Activated CD4-positive, alpha-beta memory T cell treated with anti-CD3 and anti-CD28 coated beads for 36 hours (primary cell): ENCODE measurements at regions not wholly inside any gene's neighbourhood (a gene's known extent, or its start where the extent isn't known, plus 50 kb on each side); places are given as distances from the start of the nearest gene placed in this dataset.
A peak's percentile ranks its signal among the peaks of the same experiment; 100 is the strongest.

Experiments used
- CTCF ChIA-PET: fragments of 350-600 bp; sonication (Branson Sonifier 250); formaldehyde crosslinking; loops from one replicate; lab custom pipeline; 2021; ENCODE audit warnings: antibody characterized with exemption, inconsistent platforms; lab: Charles Lee
- POLR2A ChIA-PET: fragments of 350-600 bp; sonication (Branson Sonifier 250); formaldehyde crosslinking; loops from one replicate; lab custom pipeline; 2021; ENCODE audit warnings: antibody characterized with exemption; lab: Charles Lee
- DNase-seq: peaks from one replicate; pipeline ENCODE4 v3.0.0-alpha.2; 2020
- H3K27ac Mint-ChIP-seq: one replicate; pipeline ENCODE4 v1.8.0; 2021; ENCODE audit warnings: mixed read lengths
- H3K27me3 Mint-ChIP-seq: one replicate; pipeline ENCODE4 v1.8.0; 2021; ENCODE audit warnings: mixed read lengths
- H3K36me3 Mint-ChIP-seq: one replicate; pipeline ENCODE4 v1.8.0; 2021; ENCODE audit warnings: mixed read lengths
- H3K4me1 Mint-ChIP-seq: one replicate; pipeline ENCODE4 v1.8.0; 2021; ENCODE audit warnings: low read depth, mixed read lengths
- H3K4me3 Mint-ChIP-seq: one replicate; pipeline ENCODE4 v1.8.0; 2021; ENCODE audit warnings: mild to moderate bottlenecking, mixed read lengths
- H3K9me3 Mint-ChIP-seq: one replicate; pipeline ENCODE4 v1.8.0; 2021; ENCODE audit warnings: mixed read lengths
- intact Hi-C: fragments of 100-400 bp; cut with micrococcal nuclease; formaldehyde crosslinking; loops from one replicate; pipeline ENCODE4 v1.15.1; 2023

DNA sequence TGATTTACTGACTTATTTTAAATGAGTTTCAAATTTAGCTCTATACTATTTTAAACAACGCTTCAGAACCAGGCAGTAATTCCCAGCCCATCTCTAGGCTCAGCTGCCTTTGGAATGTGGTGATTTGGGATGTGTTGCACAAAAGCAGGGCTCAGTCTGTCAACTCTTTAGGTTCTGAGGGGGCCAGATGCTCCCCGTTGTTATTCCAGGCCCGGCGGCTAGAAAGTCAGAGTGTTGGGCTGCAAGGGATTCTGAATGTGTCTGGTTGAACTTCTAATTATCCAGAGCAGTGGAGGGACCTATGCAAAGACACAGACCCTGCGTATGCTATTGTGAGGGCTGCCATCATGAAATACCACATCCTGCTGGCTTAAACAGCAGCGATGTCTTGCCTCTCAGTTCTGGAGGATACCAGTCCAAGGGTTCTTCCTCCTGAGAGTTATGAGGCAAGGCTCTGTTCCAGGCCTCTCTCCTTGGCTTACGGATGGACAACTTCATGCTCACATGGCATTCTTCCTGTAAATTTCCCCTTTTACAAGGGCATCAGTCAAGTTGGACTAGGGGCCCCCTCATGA is 123.2 kb upstream of the TRIM2 start:
- DNase-seq, result no peak
- no peaks in the 10 kb centered on the region for H3K27me3 Mint-ChIP-seq
- H3K4me1 Mint-ChIP-seq, result peaks cover 40% of the 10 kb centered on the region
- no peaks in the 10 kb centered on the region for H3K9me3 Mint-ChIP-seq
- H3K27ac Mint-ChIP-seq, result no peak overlapping the region
- intact Hi-C loops, result loop anchor here (10.0 kb wide), 1 partner anchor 306 kb away; the partner anchor contains the start of genes ARFIP1 and TIGD4
- POLR2A ChIA-PET, result interaction anchor here (0.9 kb wide), 1 partner anchor 32 kb away, joined by 3 read pairs; no protein-coding TSS in a partner anchor
- no peak overlapping the region for H3K4me3 Mint-ChIP-seq
- CTCF ChIA-PET, result interaction anchor here (1.2 to 8.9 kb wide), 3 partner anchors 16 to 670 kb away, joined by 3 to 500 read pairs (median 69); no protein-coding TSS in a partner anchor
- no peaks in the 10 kb centered on the region for H3K36me3 Mint-ChIP-seq

DNA sequence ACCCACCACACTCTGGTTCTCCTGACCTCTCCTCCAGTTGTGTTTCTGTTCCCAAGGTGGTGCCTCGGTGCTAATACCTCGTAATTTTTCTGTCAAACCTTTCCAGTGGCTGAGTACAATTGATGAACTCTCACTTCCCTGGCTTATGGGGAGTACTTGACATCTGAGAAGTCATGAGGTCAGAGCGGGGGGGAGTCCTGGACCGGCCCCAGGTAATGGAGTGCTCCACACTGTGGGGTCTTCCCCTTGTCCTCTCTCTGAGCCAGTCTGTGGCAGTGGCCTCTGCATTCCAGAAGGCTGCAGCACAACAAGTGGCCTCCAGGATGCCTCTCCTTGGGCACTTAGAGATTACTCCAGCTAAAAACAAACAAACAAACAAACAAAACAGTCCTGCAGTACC is 122.5 kb upstream of the TRIM2 start:
- H3K27ac Mint-ChIP-seq, result no peak overlapping the region
- intact Hi-C loops, result loop anchor here (2.0 to 10.0 kb wide), 2 partner anchors 237 to 307 kb away; partner anchors contain the start of genes ARFIP1 and TIGD4
- no peaks in the 10 kb centered on the region for H3K36me3 Mint-ChIP-seq
- H3K4me3 Mint-ChIP-seq, result no peak overlapping the region
- POLR2A ChIA-PET, result interaction anchor here (0.9 kb wide), 1 partner anchor 32 kb away, joined by 3 read pairs; no protein-coding TSS in a partner anchor
- no peak for DNase-seq
- H3K9me3 Mint-ChIP-seq, result no peaks in the 10 kb centered on the region
- peaks cover 40% of the 10 kb centered on the region for H3K4me1 Mint-ChIP-seq
- H3K27me3 Mint-ChIP-seq, result no peaks in the 10 kb centered on the region
- CTCF ChIA-PET, result interaction anchor here (0.8 to 8.9 kb wide), 6 partner anchors 11 to 669 kb away, joined by 3 to 500 read pairs (median 37); no protein-coding TSS in a partner anchor

DNA sequence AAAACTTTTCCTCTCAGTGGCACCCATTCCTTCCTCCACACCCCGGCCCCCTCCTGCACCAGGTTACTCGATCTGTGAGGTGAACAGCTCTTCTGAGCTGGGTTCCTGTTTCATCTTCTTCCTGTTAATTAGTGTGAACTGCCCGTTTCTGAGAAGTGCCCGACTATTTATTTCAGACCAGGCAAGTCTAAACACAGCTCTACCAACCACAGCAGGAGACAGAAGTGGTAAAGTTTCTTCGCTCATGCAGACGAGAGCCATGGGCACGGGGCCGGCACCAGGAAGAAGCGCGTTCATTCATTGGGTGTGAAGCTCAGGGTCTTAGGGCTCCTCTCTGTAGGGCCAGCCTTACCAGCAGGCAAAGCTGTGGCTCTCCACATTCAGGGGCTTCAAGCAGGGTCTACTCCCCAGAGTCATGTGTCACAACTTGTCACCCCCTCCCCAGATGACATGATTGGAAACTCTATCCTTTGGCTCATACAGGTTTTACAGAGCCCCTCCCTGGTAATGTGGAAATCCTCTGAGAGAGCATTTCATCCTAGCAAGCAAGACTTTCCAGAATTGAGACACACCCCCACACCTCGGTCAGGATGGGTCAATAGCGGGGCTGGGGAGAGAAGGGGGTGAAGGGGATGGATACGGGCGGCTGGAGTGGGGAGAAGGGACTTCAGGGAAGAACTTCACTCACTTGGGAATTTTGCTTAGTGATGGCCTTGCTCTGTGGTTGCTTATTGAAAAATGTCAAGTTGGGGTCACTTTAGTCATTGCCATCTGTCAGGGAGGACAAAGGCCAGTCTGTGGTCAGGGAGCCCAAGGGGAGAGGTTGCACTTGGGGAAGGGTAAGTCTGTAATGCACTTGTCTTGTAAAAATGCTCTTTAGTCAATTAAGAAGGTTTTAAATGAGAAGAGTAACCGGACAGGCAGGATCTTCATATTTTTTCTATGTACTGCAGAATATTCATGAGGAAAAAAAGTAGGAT is 121.6 kb upstream of the TRIM2 start:
- POLR2A ChIA-PET, result interaction anchor here (0.9 to 1.2 kb wide), 2 partner anchors 31 to 32 kb away, joined by 3 to 5 read pairs; no protein-coding TSS in a partner anchor
- Mint-ChIP-seq H3K4me1 (peaks cover 40% of the 10 kb centered on the region), H3K4me3 (no peak overlapping the region), H3K27ac (no peak overlapping the region), H3K9me3 (no peaks in the 10 kb centered on the region), H3K36me3 (no peaks in the 10 kb centered on the region), H3K27me3 (no peaks in the 10 kb centered on the region)
- intact Hi-C loops, result loop anchor here (1.0 to 10.0 kb wide), 3 partner anchors 46 to 308 kb away; partner anchors contain the start of genes ARFIP1 and TIGD4
- CTCF ChIA-PET, result interaction anchor here (0.7 to 8.9 kb wide), 38 partner anchors 7 to 698 kb away, joined by 3 to 500 read pairs (median 4); partner anchors contain the start of genes FHDC1 and TIGD4
- DNase-seq, result no peak

DNA sequence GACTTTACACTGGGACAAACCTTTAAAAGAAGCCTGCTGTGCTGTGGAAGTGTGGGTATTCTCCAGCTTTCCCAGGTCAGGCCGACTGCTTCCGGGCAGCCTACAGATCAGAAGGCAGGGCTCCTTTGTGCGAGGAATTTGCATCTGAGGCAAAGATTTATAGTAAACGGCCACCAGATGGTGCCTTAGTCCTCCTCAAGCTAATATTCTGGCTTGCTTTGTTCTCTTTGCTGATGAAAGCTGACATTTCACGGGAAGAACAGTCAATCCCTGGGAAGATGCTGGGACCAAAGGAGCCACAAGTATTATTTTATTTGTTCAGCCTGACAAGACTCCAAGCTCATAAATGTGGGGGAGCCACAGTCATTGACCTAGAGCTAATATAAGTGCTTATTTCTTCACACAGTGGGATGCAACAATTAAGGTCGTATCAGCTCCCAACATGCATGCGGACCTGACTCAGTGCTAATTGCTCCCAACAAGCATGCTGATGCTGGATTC is 120.7 kb upstream of the TRIM2 start:
- H3K9me3 Mint-ChIP-seq, result no peaks in the 10 kb centered on the region
- H3K4me1 Mint-ChIP-seq, result peaks cover 40% of the 10 kb centered on the region
- no peaks in the 10 kb centered on the region for H3K36me3 Mint-ChIP-seq
- H3K27me3 Mint-ChIP-seq, result no peaks in the 10 kb centered on the region
- ChIA-PET POLR2A (interaction anchor here (1.2 kb wide), 1 partner anchor 31 kb away, joined by 5 read pairs; no protein-coding TSS in a partner anchor), CTCF (interaction anchor here (0.7 to 8.9 kb wide), 39 partner anchors 8 to 697 kb away, joined by 3 to 500 read pairs (median 4); partner anchors contain the start of genes FHDC1 and TIGD4)
- DNase-seq, result peak; percentile 59
- H3K4me3 Mint-ChIP-seq, result no peak overlapping the region
- intact Hi-C loops, result loop anchor here (1.0 to 10.0 kb wide), 3 partner anchors 45 to 309 kb away; partner anchors contain the start of genes ARFIP1 and TIGD4
- no peak overlapping the region for H3K27ac Mint-ChIP-seq

DNA sequence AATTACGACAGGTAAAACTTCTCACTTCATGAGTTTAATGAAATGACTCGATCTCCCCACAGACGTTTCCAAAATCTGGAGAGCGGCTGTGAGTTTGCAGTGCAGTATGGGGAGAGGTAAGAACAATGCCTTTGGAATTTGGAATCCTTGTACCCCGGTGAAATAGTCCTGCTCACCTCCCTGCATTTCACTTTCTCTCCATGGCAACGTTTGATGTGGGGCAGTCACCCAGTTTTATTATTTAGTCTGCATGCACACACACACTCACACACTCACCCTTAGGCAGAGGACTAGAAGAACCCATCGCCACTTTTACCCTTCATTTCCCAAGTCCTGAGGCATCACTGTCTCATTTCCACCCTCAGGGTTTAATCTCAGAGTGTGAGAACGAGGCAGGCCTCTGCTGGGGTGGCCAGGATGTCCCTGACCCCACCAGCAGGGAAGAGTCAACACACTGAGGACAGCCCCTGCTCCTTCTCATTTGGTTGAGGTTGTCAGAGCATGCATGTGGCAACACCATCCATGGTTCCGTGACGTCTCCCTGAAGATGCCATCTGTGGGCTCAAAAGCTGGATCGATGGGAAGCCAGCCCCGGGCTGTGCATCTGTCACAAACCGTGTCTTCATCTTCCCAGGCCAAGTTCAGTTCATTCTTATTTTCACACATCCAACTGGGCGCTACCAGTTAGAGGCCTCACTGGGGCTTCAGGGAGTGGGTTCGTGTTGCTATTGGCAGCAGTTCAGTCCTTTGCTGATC is 119.8 kb upstream of the TRIM2 start:
- Mint-ChIP-seq H3K4me3 (no peak overlapping the region), H3K27ac (no peak overlapping the region), H3K4me1 (peaks cover 42% of the 10 kb centered on the region), H3K9me3 (no peaks in the 10 kb centered on the region), H3K36me3 (no peaks in the 10 kb centered on the region), H3K27me3 (no peaks in the 10 kb centered on the region)
- ChIA-PET CTCF (interaction anchor here (0.7 to 8.9 kb wide), 37 partner anchors 9 to 676 kb away, joined by 3 to 500 read pairs (median 6); partner anchors contain the start of gene FHDC1), POLR2A (interaction anchor here (1.2 kb wide), 1 partner anchor 30 kb away, joined by 5 read pairs; no protein-coding TSS in a partner anchor)
- no peak for DNase-seq
- intact Hi-C loops, result loop anchor here (10.0 kb wide), 1 partner anchor 310 kb away; the partner anchor contains the start of genes ARFIP1 and TIGD4

DNA sequence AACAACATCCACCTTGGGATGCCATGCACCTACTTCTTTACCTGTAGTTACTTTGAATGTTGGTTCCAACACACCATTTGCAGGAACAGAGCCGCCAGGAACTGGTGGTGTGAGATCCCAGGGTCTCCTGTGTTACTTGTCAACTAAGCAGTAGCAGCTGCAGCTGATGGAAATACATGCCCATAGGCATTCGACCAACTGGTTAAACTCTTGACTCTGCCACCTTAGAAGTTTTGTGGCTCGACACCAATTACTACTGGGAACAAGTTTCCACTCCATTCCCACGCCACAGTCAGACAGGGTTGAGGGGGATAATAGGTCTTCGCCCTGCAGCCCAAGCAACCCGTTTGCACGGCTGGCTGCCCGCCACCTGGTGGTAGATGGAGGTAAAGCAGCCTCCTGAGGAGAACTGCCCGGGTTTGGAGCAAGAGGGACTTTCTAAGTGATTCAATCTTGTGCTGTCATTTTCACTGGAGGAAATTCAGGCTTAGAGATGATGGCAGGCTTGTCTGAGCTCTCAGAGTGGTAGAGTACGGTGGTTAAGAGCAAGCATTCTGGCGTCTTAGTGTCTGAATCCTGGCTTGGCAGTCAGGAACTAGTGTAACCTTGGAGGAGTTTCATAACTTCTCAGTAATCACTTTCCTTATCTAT is 119.1 kb upstream of the TRIM2 start:
- H3K36me3 Mint-ChIP-seq, result no peaks in the 10 kb centered on the region
- peak; percentile 92 for DNase-seq
- peaks cover 41% of the 10 kb centered on the region for H3K4me1 Mint-ChIP-seq
- peak overlapping the region; percentile 46 for H3K27ac Mint-ChIP-seq
- intact Hi-C loops, result loop anchor here (1.0 to 10.0 kb wide), 4 partner anchors 30 to 310 kb away; partner anchors contain the start of genes ARFIP1 and TIGD4
- ChIA-PET CTCF (interaction anchor here (0.7 to 8.9 kb wide), 32 partner anchors 8 to 677 kb away, joined by 3 to 500 read pairs (median 5); partner anchors contain the start of genes FHDC1 and TIGD4), POLR2A (interaction anchor here (1.0 kb wide), 1 partner anchor 29 kb away, joined by 3 read pairs; no protein-coding TSS in a partner anchor)
- H3K4me3 Mint-ChIP-seq, result no peak overlapping the region
- H3K9me3 Mint-ChIP-seq, result no peaks in the 10 kb centered on the region
- H3K27me3 Mint-ChIP-seq, result no peaks in the 10 kb centered on the region

DNA sequence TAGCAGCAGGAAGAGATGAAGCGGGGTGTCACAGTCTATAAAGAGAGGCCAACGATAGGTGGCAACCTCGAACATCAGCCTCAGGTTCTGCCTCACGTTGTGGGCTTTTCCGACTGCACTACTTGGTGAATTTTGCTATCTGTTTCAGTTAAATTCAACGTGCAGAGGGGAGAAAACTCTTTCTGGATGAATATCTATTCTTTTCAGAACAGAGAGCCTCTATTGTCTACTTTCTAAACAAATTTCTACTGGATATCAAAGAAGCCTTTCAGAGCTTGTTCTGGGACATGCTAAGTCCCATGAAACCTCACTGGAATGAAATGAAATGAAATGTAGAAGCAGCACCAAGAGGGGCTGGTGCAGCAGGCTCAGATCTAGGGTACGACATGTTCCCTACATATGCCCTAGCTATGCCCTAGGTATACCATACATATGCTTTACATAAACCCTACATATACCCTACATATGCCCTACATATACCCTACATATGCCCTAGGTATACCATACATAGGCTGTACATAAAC is 116.5 kb upstream of the TRIM2 start:
- H3K27ac Mint-ChIP-seq, result no peak overlapping the region
- no peaks in the 10 kb centered on the region for H3K9me3 Mint-ChIP-seq
- POLR2A ChIA-PET, result no interaction called here
- no peaks in the 10 kb centered on the region for H3K36me3 Mint-ChIP-seq
- CTCF ChIA-PET, result interaction anchor here (1.0 kb wide), 1 partner anchor 40 kb away, joined by 5 read pairs; no protein-coding TSS in a partner anchor
- no peak for DNase-seq
- no peaks in the 10 kb centered on the region for H3K27me3 Mint-ChIP-seq
- H3K4me3 Mint-ChIP-seq, result no peak overlapping the region
- peaks cover 28% of the 10 kb centered on the region for H3K4me1 Mint-ChIP-seq
- intact Hi-C loops, result loop anchor here (10.0 kb wide), 1 partner anchor 313 kb away; the partner anchor contains the start of genes ARFIP1 and TIGD4

DNA sequence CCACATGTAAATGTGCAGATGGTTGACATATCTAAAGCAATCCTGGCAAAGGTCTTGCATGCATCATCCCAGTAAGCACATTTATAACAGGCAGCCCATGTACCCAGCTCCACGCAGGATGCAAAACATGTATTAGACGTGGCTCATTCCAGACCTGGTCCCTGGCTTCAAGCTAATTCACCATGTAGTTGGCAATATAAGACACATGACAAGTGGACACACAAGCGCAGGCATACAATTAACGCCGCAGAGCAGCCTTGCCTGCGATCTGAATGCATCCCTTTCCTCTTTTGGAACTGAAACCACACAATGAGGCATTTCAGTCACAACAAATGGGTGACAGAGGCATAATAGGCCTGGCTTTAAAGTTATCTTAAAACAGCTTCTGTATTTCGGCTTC is 114.5 kb upstream of the TRIM2 start:
- ChIA-PET POLR2A (interaction anchor here (1.4 kb wide), 1 partner anchor 25 kb away, joined by 4 read pairs; no protein-coding TSS in a partner anchor), CTCF (interaction anchor here (1.2 to 3.1 kb wide), 2 partner anchors 15 to 38 kb away, joined by 4 to 28 read pairs; no protein-coding TSS in a partner anchor)
- H3K27me3 Mint-ChIP-seq, result no peaks in the 10 kb centered on the region
- DNase-seq, result no peak
- intact Hi-C loops, result loop anchor here (10.0 kb wide), 1 partner anchor 315 kb away; the partner anchor contains the start of genes ARFIP1 and TIGD4
- no peak overlapping the region for H3K27ac Mint-ChIP-seq
- no peaks in the 10 kb centered on the region for H3K36me3 Mint-ChIP-seq
- no peak overlapping the region for H3K4me3 Mint-ChIP-seq
- H3K9me3 Mint-ChIP-seq, result no peaks in the 10 kb centered on the region
- peaks cover 15% of the 10 kb centered on the region for H3K4me1 Mint-ChIP-seq

DNA sequence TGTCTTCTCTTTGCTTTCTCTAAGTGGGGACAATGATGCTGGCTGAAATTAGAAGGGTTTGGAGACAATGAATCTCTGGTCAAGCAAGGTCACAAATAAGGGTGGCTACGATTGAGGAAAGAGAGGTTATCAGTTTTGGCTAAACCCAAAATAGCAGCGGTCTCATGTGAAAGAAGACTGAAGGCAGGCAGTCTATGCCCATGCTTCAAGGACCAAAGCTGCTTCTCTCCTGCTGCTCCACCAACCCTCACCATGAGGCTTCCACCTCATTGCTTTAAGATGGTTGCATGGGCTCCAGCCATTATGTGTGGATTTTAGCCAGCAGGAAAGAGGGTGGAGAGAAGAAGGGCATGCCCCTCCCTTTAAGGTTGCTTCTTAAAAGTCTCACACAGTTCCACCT is 114.1 kb upstream of the TRIM2 start:
- Mint-ChIP-seq H3K4me3 (no peak overlapping the region), H3K36me3 (no peaks in the 10 kb centered on the region), H3K27ac (no peak overlapping the region), H3K27me3 (no peaks in the 10 kb centered on the region), H3K4me1 (peaks cover 13% of the 10 kb centered on the region), H3K9me3 (no peaks in the 10 kb centered on the region)
- CTCF ChIA-PET, result interaction anchor here (1.2 to 3.1 kb wide), 2 partner anchors 37 to 53 kb away, joined by 3 to 28 read pairs; no protein-coding TSS in a partner anchor
- no peak for DNase-seq
- intact Hi-C loops, result no loop called here
- POLR2A ChIA-PET, result interaction anchor here (1.4 kb wide), 1 partner anchor 25 kb away, joined by 4 read pairs; no protein-coding TSS in a partner anchor
